OCI-M1 (cell line): ENCODE measurements at regions not wholly inside any gene's neighbourhood (a gene's known extent, or its start where the extent isn't known, plus 50 kb on each side); places are given as distances from the start of the nearest gene placed in this dataset.
A peak's percentile ranks its signal among the peaks of the same experiment; 100 is the strongest.

Experiments
- DNase-seq: peaks from one replicate; lab custom pipeline; 2025; lab: John Stamatoyannopoulos, UW

GRCh38 chr2:160952464-160953254 is 207.6 kb upstream of the TANK start:
- DNase-seq = no peak

GRCh38 chr2:160955578-160955977 is 204.7 kb upstream of the TANK start:
- DNase-seq = no peak

GRCh38 chr2:160956243-160956802 is 203.9 kb upstream of the TANK start:
- no peak for DNase-seq

- no peak for DNase-seq
Measured at GRCh38 chr2:160963957-160964356, 196.3 kb upstream of the TANK start.

- DNase-seq = no peak
Measured at GRCh38 chr2:160967523-160967922, 192.7 kb upstream of the TANK start.

DNA sequence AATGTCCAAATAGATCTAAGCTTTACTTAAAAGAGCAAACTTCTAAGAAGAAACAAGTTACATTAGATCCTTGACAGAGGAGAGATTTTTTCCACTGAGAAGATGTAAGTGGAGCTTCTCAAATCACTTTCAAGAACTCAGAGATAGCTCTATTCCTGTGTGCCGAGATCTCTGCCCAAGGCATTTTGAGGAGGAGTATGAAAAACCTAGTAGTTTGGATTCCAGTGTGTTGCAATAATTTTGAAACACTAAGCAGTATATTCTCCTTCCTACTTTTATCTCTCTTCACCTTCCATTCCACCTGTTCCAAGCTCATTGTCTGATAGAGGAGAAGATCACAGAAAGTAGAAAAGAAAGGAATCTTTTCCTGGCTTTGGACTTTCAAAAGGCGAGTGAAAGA is 192.0 kb upstream of the TANK start:
- no peak for DNase-seq

DNA sequence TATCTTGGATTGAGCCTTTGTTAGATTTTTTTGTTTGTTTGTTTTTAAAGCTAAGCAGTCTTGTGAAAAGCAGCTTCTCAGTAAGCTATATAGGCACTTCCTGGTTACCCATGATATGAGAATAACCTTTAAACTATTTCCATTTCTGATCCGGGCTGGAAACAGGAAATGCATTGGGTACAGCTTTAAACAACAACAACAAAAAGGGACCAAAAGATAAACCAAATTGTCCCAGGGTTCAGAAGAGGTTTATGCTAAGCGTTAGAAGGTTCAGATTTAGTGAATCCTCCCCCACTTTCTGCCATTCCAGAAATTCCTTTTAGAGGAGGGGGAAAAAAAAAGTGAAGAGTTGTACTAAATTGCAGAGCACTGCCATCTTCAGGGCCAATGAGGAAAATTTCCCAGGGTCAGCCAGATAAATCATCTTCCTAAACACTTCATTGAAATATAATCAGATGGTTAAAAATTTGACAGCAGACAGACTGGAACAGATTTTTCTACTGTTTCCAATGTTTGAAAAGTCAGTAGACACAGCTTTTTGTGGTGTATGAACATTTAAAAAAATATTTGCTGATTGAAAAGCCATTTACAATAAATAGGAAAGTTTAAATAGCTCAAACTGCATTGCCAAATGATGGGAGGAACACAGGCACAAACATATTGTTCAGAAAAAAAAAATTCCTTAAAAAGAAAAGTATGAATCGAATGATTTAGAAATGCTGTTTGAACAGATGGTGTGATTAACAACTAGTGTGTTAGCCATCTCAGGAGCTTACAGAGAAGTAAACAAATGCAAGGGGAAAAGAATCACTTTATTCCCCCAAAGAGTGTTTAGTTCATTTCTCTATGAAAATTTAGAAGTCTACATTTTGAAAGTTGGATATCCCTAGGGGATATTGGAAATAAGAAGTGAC is 189.9 kb upstream of the TANK start:
- peak; percentile 48 for DNase-seq

DNA sequence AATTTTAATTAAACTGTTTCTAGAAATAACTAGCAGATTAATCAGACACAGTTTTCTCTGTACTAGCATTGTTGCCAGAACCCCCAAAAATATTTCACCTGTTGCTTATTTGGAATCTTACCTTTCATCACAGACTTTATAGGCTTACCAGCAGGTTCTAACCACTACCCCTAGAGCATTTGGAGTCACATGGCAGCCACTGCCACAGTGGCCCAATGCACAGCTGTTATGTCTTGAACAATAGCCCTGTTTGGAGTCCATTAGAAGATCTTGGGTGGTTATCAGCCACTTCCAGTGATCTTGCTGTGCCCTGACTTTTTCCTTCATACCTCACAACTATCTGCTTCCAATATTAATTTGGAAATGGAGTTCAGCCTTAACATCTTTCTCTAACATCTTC is 186.2 kb upstream of the TANK start:
- no peak for DNase-seq

DNA sequence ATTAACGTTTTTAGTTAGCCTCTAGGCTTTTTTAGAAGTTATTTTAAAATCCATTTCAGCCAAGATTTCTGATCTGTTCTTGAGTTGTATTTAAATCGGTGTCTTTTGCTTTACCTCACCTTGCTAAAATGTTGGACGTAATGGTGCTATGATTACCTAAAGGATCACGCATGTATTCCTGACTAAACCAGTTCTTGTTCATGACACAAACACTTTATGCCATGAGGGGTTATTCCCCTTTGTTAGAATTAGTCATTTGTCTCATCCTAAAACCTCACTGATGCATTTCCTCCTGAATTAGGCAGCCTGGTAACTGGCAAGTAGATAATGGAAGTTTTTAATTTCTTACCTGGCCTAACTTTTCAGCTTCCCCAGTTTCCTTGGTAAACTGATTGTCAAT is 185.4 kb upstream of the TANK start:
- no peak for DNase-seq

- no peak for DNase-seq
Measured at GRCh38 chr2:160976797-160977196, 183.4 kb upstream of the TANK start.

DNA sequence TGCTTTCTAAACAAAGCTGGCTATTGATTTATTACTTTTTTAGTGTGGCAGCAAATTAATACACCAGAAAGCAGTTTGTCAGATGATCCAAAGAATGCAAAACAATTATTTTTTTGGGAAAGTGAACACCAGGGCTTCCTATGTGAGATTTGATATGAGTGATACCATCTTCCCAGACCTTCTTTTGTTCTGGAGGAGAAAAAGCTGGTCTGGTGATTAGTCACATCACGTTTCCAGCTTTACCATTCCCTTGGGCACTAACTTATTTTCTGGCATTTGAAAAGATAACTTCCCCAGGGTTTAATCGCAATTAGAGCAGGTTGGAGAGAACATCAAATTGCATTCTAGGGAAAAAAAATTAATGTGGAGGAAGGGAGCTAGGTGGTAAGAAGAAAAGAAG is 182.9 kb upstream of the TANK start:
- DNase-seq = no peak

GRCh38 chr2:160977854-160978253 is 182.4 kb upstream of the TANK start:
- no peak for DNase-seq

GRCh38 chr2:160984426-160985077 is 175.7 kb upstream of the TANK start:
- DNase-seq = no peak

- DNase-seq = no peak
Measured at GRCh38 chr2:160989778-160990177, 170.4 kb upstream of the TANK start.

- DNase-seq = no peak
Measured at GRCh38 chr2:160993654-160994061, 166.6 kb upstream of the TANK start.

- peak; percentile 83 for DNase-seq
Measured at GRCh38 chr2:160994141-160995002, 165.9 kb upstream of the TANK start.

GRCh38 chr2:160996584-160996983 is 163.6 kb upstream of the TANK start:
- no peak for DNase-seq

- DNase-seq = peak; percentile 24
Measured at GRCh38 chr2:161004379-161004778, 155.8 kb upstream of the TANK start.

GRCh38 chr2:161005170-161005569 is 155.1 kb upstream of the TANK start:
- no peak for DNase-seq

DNA sequence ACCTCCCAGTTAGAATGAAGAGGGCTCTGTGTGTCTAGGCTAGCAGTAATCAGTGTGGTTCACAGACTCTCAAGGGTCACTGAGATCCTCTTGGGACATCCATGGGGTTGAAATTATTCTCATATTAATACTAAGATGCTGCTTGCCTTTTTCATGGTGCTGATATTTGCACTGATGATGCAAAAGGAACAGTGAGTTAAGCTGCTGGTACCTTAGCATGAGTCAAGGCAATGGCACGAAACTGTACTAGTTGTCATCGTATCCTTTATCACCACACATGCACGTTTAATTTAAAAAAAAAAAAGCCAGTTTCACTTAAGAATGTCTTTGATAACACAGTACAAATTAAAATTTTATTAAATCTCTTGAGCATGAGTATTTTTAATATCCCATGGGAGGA is 151.9 kb upstream of the TANK start:
- DNase-seq = no peak

DNA sequence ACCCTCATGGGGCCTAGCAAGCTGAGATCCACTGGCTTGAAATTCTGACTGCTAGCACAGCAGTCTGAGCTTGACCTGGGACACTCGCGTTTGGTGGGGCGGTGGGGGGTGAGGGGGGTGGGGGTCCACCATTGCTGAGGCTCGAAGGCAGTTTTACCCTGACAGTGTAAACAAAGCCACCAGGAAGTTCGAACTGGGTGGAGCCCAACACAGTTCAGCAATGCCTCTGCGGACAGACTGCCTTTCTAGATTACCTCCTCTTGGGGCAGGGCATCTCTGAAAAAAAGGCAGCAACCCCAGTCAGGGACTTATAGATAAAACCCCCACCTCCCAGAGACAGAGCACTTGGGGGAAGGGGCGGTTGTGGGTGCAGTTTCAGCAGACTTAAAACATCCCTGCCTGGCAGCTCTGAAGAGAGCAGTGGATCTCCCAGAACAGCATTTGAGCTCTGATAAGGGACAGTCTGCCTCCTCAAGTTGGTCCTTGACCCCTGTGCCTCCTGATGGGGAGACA is 149.7 kb upstream of the TANK start:
- DNase-seq = peak; percentile 15
